Activated CD8-positive, alpha-beta T cell treated with anti-CD3 and anti-CD28 coated beads, Interleukin-2, amount 10 ng/mL, durations not matched to agents 7 days and 5 days (primary cell): ENCODE measurements at regions not wholly inside any gene's neighbourhood (a gene's known extent, or its start where the extent isn't known, plus 50 kb on each side); places are given as distances from the start of the nearest gene placed in this dataset.

ENCODE experiments used
- ATAC-seq: fragments of 150-1000 bp; cut with Tn5 transposase; one replicate; pipeline ENCODE4 v1.10.0; 2021; ENCODE audit warnings: moderate library complexity
- CTCF ChIA-PET: fragments of 350-600 bp; sonication (Branson Sonifier 250); formaldehyde crosslinking; loops from one replicate; lab custom pipeline; 2021; ENCODE audit warnings: antibody characterized with exemption; lab: Charles Lee
- POLR2A ChIA-PET: fragments of 350-600 bp; sonication (Branson Sonifier 250); formaldehyde crosslinking; loops from one replicate; lab custom pipeline; 2021; ENCODE audit warnings: antibody characterized with exemption; lab: Charles Lee
- DNase-seq: peaks from one replicate; pipeline ENCODE4 v3.0.0-alpha.2; 2020
- H3K27ac Mint-ChIP-seq: one replicate; pipeline ENCODE4 v1.8.0; 2021; ENCODE audit warnings: mild to moderate bottlenecking, mixed read lengths
- H3K27me3 Mint-ChIP-seq: one replicate; pipeline ENCODE4 v1.8.0; 2021; ENCODE audit warnings: low read depth, mixed read lengths
- H3K36me3 Mint-ChIP-seq: one replicate; pipeline ENCODE4 v1.8.0; 2021; ENCODE audit warnings: low read depth, mixed read lengths
- H3K4me1 Mint-ChIP-seq: one replicate; pipeline ENCODE4 v1.8.0; 2021; ENCODE audit warnings: low read depth, mixed read lengths
- H3K4me3 Mint-ChIP-seq: one replicate; pipeline ENCODE4 v1.8.0; 2021; ENCODE audit warnings: mild to moderate bottlenecking, mixed read lengths
- H3K9me3 Mint-ChIP-seq: one replicate; pipeline ENCODE4 v1.8.0; 2022; ENCODE audit warnings: mixed read lengths; ENCODE audit not compliant: insufficient read depth

DNA sequence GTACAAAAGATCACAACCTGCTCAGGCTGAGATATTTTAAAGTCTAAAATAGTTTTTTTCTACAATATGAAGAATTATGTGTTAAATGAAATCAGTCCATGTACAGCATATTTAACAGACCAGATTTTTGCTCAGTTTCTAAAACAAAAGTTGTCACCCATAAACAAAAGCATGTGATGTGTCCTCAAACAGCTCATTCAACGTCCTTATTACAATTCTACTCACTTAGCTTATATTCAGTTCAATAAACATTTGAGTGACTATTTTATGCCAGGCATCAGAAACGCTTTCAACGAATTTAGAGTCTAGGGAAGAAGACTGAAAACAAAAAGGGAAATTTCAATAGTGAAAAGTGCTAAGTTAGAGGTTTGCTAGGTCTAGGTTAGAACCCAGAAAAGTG, 457.3 kb upstream of the SEMA3A start:
- H3K9me3 Mint-ChIP-seq, result no peaks in the 10 kb centered on the region
- no peak overlapping the region for H3K4me3 Mint-ChIP-seq
- no peak overlapping the region for H3K27ac Mint-ChIP-seq
- H3K27me3 Mint-ChIP-seq, result no peaks in the 10 kb centered on the region
- ChIA-PET POLR2A (no interaction called here), CTCF (no interaction called here)
- DNase-seq (no peak), ATAC-seq (no peak)
- no peaks in the 10 kb centered on the region for H3K36me3 Mint-ChIP-seq
- no peaks in the 10 kb centered on the region for H3K4me1 Mint-ChIP-seq

DNA sequence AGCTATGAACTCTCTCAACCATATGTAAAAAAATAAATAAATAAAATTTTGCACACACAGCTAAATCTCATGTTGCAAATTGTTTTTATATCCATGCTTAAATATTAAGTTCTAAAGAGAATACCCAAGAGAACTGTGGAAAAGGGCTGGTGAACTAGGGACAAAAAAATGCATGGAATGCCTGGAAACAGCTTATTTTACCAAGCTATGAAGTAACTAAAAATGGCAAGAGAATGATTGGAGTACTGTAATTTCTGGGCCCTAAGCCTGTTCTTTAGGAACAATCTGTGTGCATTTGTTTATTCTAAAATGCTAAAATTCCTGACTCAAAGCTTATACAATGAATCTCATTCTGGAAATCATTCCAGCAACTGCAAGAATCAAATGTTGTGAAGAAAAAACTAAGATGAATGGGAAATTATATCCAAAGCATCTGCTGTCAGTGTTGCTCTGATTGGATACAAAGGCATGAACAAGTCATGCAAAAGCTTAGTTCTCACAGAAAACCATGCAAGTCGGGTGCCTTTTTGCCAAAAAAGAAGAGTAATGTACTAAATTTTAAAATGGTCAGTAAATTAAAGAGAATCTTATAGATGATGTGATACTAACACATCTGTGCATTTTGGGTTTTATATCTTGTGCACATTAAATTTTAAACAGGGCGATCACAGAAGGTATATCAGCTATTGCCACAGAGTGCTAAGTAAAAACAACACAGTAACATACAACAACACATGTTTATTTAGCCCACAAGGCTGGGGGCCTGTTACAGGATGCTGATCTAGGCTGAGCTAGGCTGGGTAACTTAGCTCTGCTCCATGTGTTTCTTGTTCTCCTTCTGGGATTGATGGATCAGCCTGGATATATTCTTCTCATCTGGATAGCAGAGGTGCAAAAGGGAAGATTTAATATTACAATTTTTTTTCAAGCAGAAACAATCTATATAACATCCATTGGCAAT, 453.5 kb upstream of the SEMA3A start:
- DNase-seq, result no peak
- Mint-ChIP-seq H3K4me3 (no peak overlapping the region), H3K27ac (no peak overlapping the region), H3K36me3 (no peaks in the 10 kb centered on the region), H3K4me1 (no peaks in the 10 kb centered on the region), H3K27me3 (no peaks in the 10 kb centered on the region), H3K9me3 (no peaks in the 10 kb centered on the region)
- ChIA-PET POLR2A (no interaction called here), CTCF (no interaction called here)
- ATAC-seq, result no peak

DNA sequence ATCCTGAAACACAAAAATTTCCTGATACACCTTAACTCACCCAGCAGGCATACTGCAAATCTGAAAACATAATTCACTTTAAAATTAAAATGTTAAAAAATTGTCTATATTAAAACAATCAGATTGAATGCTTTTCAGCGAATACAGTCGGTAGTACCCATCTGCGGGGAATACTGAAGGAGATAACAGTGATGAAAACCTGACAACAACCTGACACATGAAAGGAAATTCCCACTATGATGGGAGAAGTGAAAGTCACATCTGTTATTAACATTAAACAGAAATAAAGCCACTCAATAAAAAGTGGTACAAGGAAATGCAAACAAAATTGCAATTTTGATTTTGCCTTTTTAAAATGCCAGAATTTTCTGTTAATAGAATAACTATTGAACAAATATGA, 448.0 kb upstream of the SEMA3A start:
- Mint-ChIP-seq H3K27ac (no peak overlapping the region), H3K27me3 (no peaks in the 10 kb centered on the region), H3K36me3 (no peaks in the 10 kb centered on the region), H3K4me1 (no peaks in the 10 kb centered on the region), H3K4me3 (no peak overlapping the region), H3K9me3 (no peaks in the 10 kb centered on the region)
- DNase-seq (no peak), ATAC-seq (no peak)
- ChIA-PET POLR2A (no interaction called here), CTCF (no interaction called here)

GRCh38 chr7:84640637-84641036, 446.0 kb upstream of the SEMA3A start:
- Mint-ChIP-seq H3K27me3 (no peaks in the 10 kb centered on the region), H3K36me3 (no peaks in the 10 kb centered on the region), H3K4me3 (no peak overlapping the region), H3K27ac (no peak overlapping the region), H3K4me1 (no peaks in the 10 kb centered on the region), H3K9me3 (peaks cover 8% of the 10 kb centered on the region)
- CTCF ChIA-PET, result no interaction called here
- DNase-seq (no peak), ATAC-seq (no peak)
- POLR2A ChIA-PET, result no interaction called here

GRCh38 chr7:84638339-84638697, 443.7 kb upstream of the SEMA3A start:
- no peaks in the 10 kb centered on the region for H3K27me3 Mint-ChIP-seq
- H3K4me3 Mint-ChIP-seq, result no peak overlapping the region
- H3K27ac Mint-ChIP-seq, result no peak overlapping the region
- no peaks in the 10 kb centered on the region for H3K36me3 Mint-ChIP-seq
- peaks cover 11% of the 10 kb centered on the region for H3K9me3 Mint-ChIP-seq
- no peak for ATAC-seq
- DNase-seq, result no peak
- CTCF ChIA-PET, result no interaction called here
- H3K4me1 Mint-ChIP-seq, result no peaks in the 10 kb centered on the region
- POLR2A ChIA-PET, result no interaction called here

- Mint-ChIP-seq H3K9me3 (peaks cover 11% of the 10 kb centered on the region), H3K4me3 (no peak overlapping the region), H3K36me3 (no peaks in the 10 kb centered on the region), H3K27me3 (no peaks in the 10 kb centered on the region), H3K27ac (no peak overlapping the region), H3K4me1 (no peaks in the 10 kb centered on the region)
- ChIA-PET POLR2A (no interaction called here), CTCF (no interaction called here)
- no peak for ATAC-seq
- DNase-seq, result no peak
These were observed 443.2 kb upstream of the SEMA3A start for GRCh38 chr7:84637568-84638338.

DNA sequence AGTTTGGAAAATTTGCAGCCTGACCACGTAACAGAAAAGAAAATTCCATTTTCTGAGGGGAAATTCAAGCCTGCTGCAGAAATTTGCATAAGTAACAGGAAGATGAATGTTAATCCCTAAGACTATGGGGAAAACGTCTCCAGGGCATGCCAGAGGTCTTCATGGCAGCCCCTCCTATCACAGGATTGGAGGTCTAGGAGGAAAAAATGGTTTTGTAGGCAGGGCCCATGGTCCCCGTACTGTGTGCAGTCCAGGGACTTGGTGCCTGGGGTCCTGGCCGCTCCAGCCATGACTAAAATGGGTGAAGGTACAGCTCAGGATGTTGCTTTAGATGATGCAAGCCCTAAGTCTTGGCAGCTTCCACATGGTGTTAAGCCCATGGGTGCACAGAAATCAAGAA, 437.3 kb upstream of the SEMA3A start:
- POLR2A ChIA-PET, result no interaction called here
- DNase-seq (no peak), ATAC-seq (no peak)
- no peaks in the 10 kb centered on the region for H3K4me1 Mint-ChIP-seq
- peaks cover 13% of the 10 kb centered on the region for H3K9me3 Mint-ChIP-seq
- no peaks in the 10 kb centered on the region for H3K27me3 Mint-ChIP-seq
- no peak overlapping the region for H3K4me3 Mint-ChIP-seq
- CTCF ChIA-PET, result no interaction called here
- no peaks in the 10 kb centered on the region for H3K36me3 Mint-ChIP-seq
- no peak overlapping the region for H3K27ac Mint-ChIP-seq

DNA sequence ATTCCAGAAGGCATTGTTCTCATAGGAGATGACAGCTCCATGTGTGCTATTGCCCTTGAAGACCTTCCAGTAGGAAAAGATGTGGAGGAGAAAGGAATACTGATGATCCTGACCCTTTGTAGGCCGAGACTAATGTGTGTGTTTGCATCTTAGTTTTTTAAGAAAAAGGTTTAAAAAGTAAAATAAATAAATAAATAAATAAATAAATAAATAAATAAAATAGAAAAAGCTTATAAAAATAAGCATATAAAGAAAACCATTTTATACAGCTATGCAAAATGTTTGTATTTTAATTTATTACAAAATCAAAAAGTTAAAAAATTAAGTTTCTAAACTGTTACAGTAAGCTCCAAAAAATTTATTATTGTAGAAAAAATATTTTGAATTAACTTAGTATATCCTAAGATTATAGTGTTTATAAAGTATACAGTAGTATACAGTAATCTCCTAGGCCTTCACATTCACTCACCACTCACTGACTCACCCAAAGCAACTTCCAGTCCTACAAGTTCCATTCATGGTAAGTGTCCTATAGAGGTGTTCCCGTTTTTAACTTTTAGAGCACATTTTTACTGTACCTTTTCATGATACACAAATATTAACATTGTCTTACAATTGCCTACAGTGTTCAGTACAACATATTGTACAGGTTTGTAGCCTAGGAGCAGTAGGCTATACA, 435.2 kb upstream of the SEMA3A start:
- Mint-ChIP-seq H3K4me1 (no peaks in the 10 kb centered on the region), H3K36me3 (no peaks in the 10 kb centered on the region), H3K4me3 (no peak overlapping the region), H3K27me3 (no peaks in the 10 kb centered on the region), H3K27ac (no peak overlapping the region), H3K9me3 (peaks cover 3% of the 10 kb centered on the region)
- ChIA-PET POLR2A (no interaction called here), CTCF (no interaction called here)
- DNase-seq, result no peak
- ATAC-seq, result no peak

DNA sequence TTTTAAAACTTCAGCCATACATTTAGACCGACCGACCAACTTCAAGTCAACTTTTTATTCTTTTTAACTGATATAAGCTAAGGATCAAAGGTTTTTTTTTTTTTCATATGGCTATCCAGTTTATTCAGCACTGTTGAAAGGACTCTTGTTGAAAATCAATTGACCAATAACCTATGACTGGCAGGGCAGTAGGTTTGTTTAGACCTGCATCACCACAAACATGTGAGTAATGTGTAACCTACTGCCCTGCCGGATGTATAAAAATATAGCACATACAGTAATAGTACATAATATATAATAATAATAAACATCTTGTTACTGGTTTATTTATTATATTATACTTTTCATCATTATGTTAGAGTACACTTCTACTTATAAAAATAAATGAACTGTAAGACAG, 434.6 kb upstream of the SEMA3A start:
- no peaks in the 10 kb centered on the region for H3K4me1 Mint-ChIP-seq
- no peaks in the 10 kb centered on the region for H3K36me3 Mint-ChIP-seq
- H3K9me3 Mint-ChIP-seq, result peaks cover 3% of the 10 kb centered on the region
- no peaks in the 10 kb centered on the region for H3K27me3 Mint-ChIP-seq
- H3K4me3 Mint-ChIP-seq, result no peak overlapping the region
- DNase-seq (no peak), ATAC-seq (no peak)
- H3K27ac Mint-ChIP-seq, result no peak overlapping the region
- CTCF ChIA-PET, result no interaction called here
- POLR2A ChIA-PET, result no interaction called here

GRCh38 chr7:84627250-84627649, 432.7 kb upstream of the SEMA3A start:
- Mint-ChIP-seq H3K4me1 (no peaks in the 10 kb centered on the region), H3K4me3 (no peak overlapping the region), H3K27me3 (no peaks in the 10 kb centered on the region), H3K27ac (no peak overlapping the region), H3K36me3 (no peaks in the 10 kb centered on the region), H3K9me3 (peaks cover 3% of the 10 kb centered on the region)
- ChIA-PET CTCF (no interaction called here), POLR2A (no interaction called here)
- ATAC-seq (no peak), DNase-seq (no peak)

GRCh38 chr7:84624927-84625326, 430.3 kb upstream of the SEMA3A start:
- ChIA-PET CTCF (no interaction called here), POLR2A (no interaction called here)
- Mint-ChIP-seq H3K4me1 (no peaks in the 10 kb centered on the region), H3K9me3 (no peaks in the 10 kb centered on the region), H3K36me3 (no peaks in the 10 kb centered on the region), H3K4me3 (no peak overlapping the region), H3K27me3 (no peaks in the 10 kb centered on the region), H3K27ac (no peak overlapping the region)
- DNase-seq (no peak), ATAC-seq (no peak)

- Mint-ChIP-seq H3K4me3 (no peak overlapping the region), H3K36me3 (no peaks in the 10 kb centered on the region), H3K27me3 (no peaks in the 10 kb centered on the region), H3K27ac (no peak overlapping the region), H3K4me1 (no peaks in the 10 kb centered on the region), H3K9me3 (no peaks in the 10 kb centered on the region)
- no peak for DNase-seq
- ChIA-PET POLR2A (no interaction called here), CTCF (no interaction called here)
- no peak for ATAC-seq
These were observed 429.9 kb upstream of the SEMA3A start for GRCh38 chr7:84624527-84624926.
